PC-3 (cell line): ENCODE measurements at regions not wholly inside any gene's neighbourhood (a gene's known extent, or its start where the extent isn't known, plus 50 kb on each side); places are given as distances from the start of the nearest gene placed in this dataset.

Source experiments
- ATAC-seq: fragments of 200-7000 bp; cut with Tn5 transposase; 2 replicates; pipeline ENCODE4 v1.9.1; 2020; ENCODE audit warnings: mild to moderate bottlenecking, moderate library complexity
- BruUV-seq: library from RNA; stranded (reverse); fragments of 400-500 nt; replicated peaks from 2 replicates; lab custom pipeline; 2021; lab: Mats Ljungman, UMichigan
- CTCF ChIA-PET: fragments of 300-600 bp; sonication (Branson Sonifier 250); formaldehyde crosslinking; loops from one replicate; lab custom pipeline; 2022; ENCODE audit warnings: antibody characterized with exemption; lab: Charles Lee
- POLR2A ChIA-PET: fragments of 300-600 bp; sonication (Branson Sonifier 250); formaldehyde crosslinking; loops from one replicate; lab custom pipeline; 2022; ENCODE audit warnings: antibody characterized with exemption; ENCODE audit not compliant: unreplicated experiment; lab: Charles Lee
- DNase-seq: peaks from one replicate; pipeline ENCODE4 v3.0.0-alpha.2; 2015
- H2AFZ ChIP-seq: fragments of 300-600 bp; sonication (generic); 2 replicates; pipeline ENCODE4 v1.6.0; 2016; ENCODE audit warnings: antibody characterized with exemption, low read length
- H3F3A ChIP-seq: fragments of 300-600 bp; sonication (generic); one replicate; pipeline ENCODE4 v1.6.0; 2017; ENCODE audit warnings: antibody characterized with exemption, low read length, control low read depth, mild to moderate bottlenecking; ENCODE audit not compliant: unreplicated experiment
- H3K27ac ChIP-seq: fragments of 300-600 bp; sonication (generic); 2 replicates; pipeline ENCODE4 v1.5.1; 2016; ENCODE audit warnings: mild to moderate bottlenecking, low read length
- H3K27me3 ChIP-seq: fragments of 300-600 bp; sonication (generic); 2 replicates; pipeline ENCODE4 v1.6.1; 2016; ENCODE audit warnings: low read length, mixed read lengths
- H3K36me3 ChIP-seq: fragments of 300-600 bp; sonication (generic); 2 replicates; pipeline ENCODE4 v1.6.1; 2016; ENCODE audit warnings: low read depth, mixed run types, low read length, mixed read lengths
- H3K4me1 ChIP-seq: fragments of 300-600 bp; sonication (generic); 2 replicates; pipeline ENCODE4 v1.5.1; 2016; ENCODE audit warnings: low read length; ENCODE audit not compliant: insufficient read depth
- H3K4me2 ChIP-seq: fragments of 300-600 bp; sonication (generic); 2 replicates; pipeline ENCODE4 v1.6.0; 2016; ENCODE audit warnings: low read length
- H3K4me3 ChIP-seq: fragments of 300-600 bp; sonication (generic); 2 replicates; pipeline ENCODE4 v1.5.1; 2016; ENCODE audit warnings: mild to moderate bottlenecking, low read length, mixed read lengths
- H3K79me2 ChIP-seq: fragments of 300-600 bp; sonication (generic); 2 replicates; pipeline ENCODE4 v1.6.1; 2017; ENCODE audit warnings: low read length, mixed read lengths
- H3K9ac ChIP-seq: fragments of 300-600 bp; sonication (generic); 2 replicates; pipeline ENCODE4 v1.6.0; 2016; ENCODE audit warnings: mild to moderate bottlenecking, low read length
- H3K9me2 ChIP-seq: fragments of 300-600 bp; sonication (generic); replicated peaks from 2 replicates; pipeline ENCODE4 v1.6.1; 2016; ENCODE audit warnings: mixed run types, low read length, mixed read lengths
- H3K9me3 ChIP-seq: fragments of 300-600 bp; sonication (generic); 2 replicates; pipeline ENCODE4 v1.6.1; 2016; ENCODE audit warnings: low read length, mixed read lengths
- H4K20me1 ChIP-seq: fragments of 300-600 bp; sonication (generic); 2 replicates; pipeline ENCODE4 v1.6.1; 2016; ENCODE audit warnings: low read length, mixed read lengths
- EZH2 ChIP-seq: fragments of 300-600 bp; sonication (generic); IDR thresholded peaks from one replicate; pipeline ENCODE4 v1.6.1; 2017; ENCODE audit warnings: antibody characterized with exemption, mild to moderate bottlenecking, low read length; ENCODE audit not compliant: unreplicated experiment
- EZH2phosphoT487 ChIP-seq: fragments of 300-600 bp; sonication (generic); IDR thresholded peaks from 2 replicates; pipeline ENCODE4 v1.6.1; 2018; ENCODE audit warnings: mild to moderate bottlenecking, antibody characterized with exemption, low read length, borderline replicate concordance
- intact Hi-C: fragments of 100-400 bp; cut with micrococcal nuclease; formaldehyde crosslinking; loops from 2 replicates; pipeline ENCODE4 v1.9.0; 2023
- TF ChIP-seq, protein P1 (sequence below): fragments of 300-600 bp; sonication (generic); conservative IDR thresholded peaks from 2 replicates; pipeline ENCODE4 v1.5.1; 2017; ENCODE audit warnings: antibody characterized with exemption, low read depth, mild to moderate bottlenecking, low read length

DNA sequence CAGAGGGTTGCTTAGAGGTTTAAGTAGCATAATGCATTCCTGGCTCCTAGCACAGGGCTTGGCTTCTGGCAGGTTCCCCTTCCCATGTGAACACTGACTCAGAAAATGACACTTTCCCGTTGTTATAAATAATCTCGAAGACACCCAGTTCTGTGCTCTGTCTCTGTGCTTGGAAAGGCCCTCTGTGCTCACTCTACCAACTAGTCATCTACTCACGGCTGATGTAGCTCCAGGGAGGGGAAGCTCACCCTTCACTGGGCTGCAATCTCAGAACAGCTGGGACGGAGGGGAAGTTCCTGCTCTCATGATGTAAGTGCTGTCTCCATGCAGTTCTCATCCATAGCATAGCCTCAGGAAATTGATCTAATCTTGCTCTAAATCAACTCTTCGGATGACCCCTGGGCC lies 230.5 kb upstream of the ASIC2 start:
- Histone ChIP-seq H3K9me2 (no peaks in the 10 kb centered on the region), H3K4me3 (no peak overlapping the region), H3K9me3 (no peaks in the 10 kb centered on the region), H3K79me2 (no peaks in the 10 kb centered on the region), H2AFZ (no peak overlapping the region), H3K27me3 (no peaks in the 10 kb centered on the region), H3K9ac (no peak overlapping the region), H3K36me3 (no peaks in the 10 kb centered on the region), H3F3A (no peaks in the 10 kb centered on the region), H4K20me1 (no peaks in the 10 kb centered on the region), H3K27ac (no peak overlapping the region), H3K4me2 (no peak overlapping the region), H3K4me1 (no peaks in the 10 kb centered on the region)
- BruUV-seq, result no TSS peak
- ATAC-seq, result no peak
- CTCF ChIA-PET, result no interaction called here
- POLR2A ChIA-PET, result no interaction called here
- intact Hi-C loops, result no loop called here
- TF ChIP-seq, protein P1, sequence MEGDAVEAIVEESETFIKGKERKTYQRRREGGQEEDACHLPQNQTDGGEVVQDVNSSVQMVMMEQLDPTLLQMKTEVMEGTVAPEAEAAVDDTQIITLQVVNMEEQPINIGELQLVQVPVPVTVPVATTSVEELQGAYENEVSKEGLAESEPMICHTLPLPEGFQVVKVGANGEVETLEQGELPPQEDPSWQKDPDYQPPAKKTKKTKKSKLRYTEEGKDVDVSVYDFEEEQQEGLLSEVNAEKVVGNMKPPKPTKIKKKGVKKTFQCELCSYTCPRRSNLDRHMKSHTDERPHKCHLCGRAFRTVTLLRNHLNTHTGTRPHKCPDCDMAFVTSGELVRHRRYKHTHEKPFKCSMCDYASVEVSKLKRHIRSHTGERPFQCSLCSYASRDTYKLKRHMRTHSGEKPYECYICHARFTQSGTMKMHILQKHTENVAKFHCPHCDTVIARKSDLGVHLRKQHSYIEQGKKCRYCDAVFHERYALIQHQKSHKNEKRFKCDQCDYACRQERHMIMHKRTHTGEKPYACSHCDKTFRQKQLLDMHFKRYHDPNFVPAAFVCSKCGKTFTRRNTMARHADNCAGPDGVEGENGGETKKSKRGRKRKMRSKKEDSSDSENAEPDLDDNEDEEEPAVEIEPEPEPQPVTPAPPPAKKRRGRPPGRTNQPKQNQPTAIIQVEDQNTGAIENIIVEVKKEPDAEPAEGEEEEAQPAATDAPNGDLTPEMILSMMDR, result no peak
- no peak for TF ChIP-seq EZH2
- no peak for TF ChIP-seq EZH2phosphoT487
- no peak for DNase-seq

DNA sequence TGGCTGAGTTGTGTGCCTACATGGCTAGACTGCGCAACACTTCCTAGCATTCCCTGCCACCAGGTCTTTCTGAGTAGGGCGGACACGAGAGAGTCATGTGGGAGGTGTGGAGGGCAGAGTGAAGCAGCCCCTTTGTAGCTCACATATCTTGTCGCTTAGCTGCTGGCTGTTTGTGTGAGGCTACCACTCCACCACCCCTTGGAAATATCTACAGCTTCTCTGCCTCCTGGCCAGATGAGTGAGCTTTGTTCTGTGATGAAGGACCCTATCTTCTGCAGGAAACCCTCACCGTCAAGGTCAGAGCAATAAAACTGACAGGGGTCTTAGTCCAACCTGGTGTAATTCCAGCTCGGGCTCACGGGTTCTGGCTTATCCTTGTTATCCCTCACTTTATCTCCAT lies 232.1 kb upstream of the ASIC2 start:
- DNase-seq, result no peak
- ATAC-seq, result no peak
- Histone ChIP-seq H3K4me3 (no peak overlapping the region), H3K79me2 (no peaks in the 10 kb centered on the region), H3K4me2 (no peak overlapping the region), H4K20me1 (no peaks in the 10 kb centered on the region), H3K9me2 (no peaks in the 10 kb centered on the region), H3F3A (no peaks in the 10 kb centered on the region), H3K36me3 (no peaks in the 10 kb centered on the region), H3K9ac (no peak overlapping the region), H3K27me3 (no peaks in the 10 kb centered on the region), H3K27ac (no peak overlapping the region), H2AFZ (no peak overlapping the region), H3K4me1 (no peaks in the 10 kb centered on the region), H3K9me3 (no peaks in the 10 kb centered on the region)
- ChIA-PET CTCF (no interaction called here), POLR2A (no interaction called here)
- BruUV-seq, result no TSS peak
- TF ChIP-seq EZH2phosphoT487 (no peak), EZH2 (no peak)
- TF ChIP-seq, protein P1, result no peak
- intact Hi-C loops, result no loop called here

DNA sequence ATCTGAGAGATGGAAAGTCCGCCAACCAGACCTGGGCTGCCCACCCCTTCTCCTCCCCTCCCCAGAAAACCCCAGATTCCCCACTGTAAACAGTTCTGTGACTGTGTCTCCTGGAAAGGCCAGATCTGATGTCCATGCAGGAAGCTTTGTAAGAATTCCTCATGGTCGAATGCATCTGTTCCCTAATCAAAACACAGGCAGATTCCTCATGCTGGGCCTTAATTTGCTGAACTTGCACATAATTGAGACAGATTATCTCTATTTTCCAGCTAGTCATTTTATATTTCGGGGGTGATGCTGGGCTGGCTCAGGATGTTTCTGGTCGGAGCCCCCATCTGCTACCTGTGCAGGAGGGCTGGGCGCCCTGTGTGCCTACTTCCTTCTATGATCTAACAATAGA lies 233.6 kb upstream of the ASIC2 start:
- TF ChIP-seq EZH2, result no peak
- TF ChIP-seq, protein P1, result no peak
- TF ChIP-seq EZH2phosphoT487, result no peak
- H2AFZ ChIP-seq, result no peak overlapping the region
- H3K4me1 ChIP-seq, result no peaks in the 10 kb centered on the region
- no peaks in the 10 kb centered on the region for H3K9me2 ChIP-seq
- no peaks in the 10 kb centered on the region for H3K27me3 ChIP-seq
- no peak overlapping the region for H3K9ac ChIP-seq
- H3F3A ChIP-seq, result no peaks in the 10 kb centered on the region
- no peaks in the 10 kb centered on the region for H4K20me1 ChIP-seq
- no peaks in the 10 kb centered on the region for H3K79me2 ChIP-seq
- no peak overlapping the region for H3K27ac ChIP-seq
- ATAC-seq, result no peak
- intact Hi-C loops, result no loop called here
- no TSS peak for BruUV-seq
- H3K36me3 ChIP-seq, result no peaks in the 10 kb centered on the region
- ChIA-PET POLR2A (no interaction called here), CTCF (no interaction called here)
- no peaks in the 10 kb centered on the region for H3K9me3 ChIP-seq
- no peak overlapping the region for H3K4me3 ChIP-seq
- no peak overlapping the region for H3K4me2 ChIP-seq
- DNase-seq, result no peak
